ENCODE measurements at regions not wholly inside any gene's neighbourhood (a gene's known extent, or its start where the extent isn't known, plus 50 kb on each side); places are given as distances from the start of the nearest gene placed in this dataset.
"Not testable (repeated sequence)": the region's sequence is repeated elsewhere in the genome, so short reads cannot be mapped to it uniquely, and the experiment has no call there.

DNA sequence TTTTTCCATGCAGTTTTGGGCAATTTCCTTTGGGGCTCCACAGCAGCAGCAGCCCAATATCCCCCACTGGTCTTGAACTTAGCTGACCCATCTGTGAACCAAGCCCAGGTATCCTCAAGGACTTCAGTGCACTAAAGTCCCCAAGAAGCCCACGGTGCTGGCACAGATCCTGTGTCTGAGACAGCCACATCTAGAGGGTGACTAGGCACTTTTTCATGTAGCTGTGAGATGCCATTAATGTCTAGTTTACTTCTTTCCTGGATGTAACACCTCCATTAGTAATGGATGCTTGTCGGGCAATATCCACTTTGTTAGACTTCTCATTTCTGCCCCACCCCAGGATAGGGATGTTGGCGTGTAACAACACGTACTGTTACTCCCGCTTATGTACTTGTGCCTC, 117.9 kb downstream of the GPCPD1 start:
- no peak for DNase-seq

DNA sequence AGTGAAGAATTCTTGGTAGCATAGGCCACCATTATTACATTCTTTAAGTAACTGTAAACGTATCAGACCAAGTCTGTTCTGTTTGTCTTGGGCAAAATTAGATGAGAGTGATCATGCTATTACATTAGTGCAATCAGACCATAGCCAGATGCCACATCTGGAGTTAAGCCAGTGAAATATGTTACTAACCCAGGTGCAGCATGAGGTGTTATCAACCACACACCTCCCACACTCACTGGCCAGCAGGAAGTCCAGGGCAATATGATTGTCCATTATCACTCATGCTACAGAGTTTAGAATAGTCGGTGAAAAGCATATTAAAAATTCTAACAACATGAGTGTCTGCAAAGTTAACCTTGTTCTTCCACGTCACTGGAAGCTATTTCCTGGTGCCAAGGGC, 119.4 kb downstream of the GPCPD1 start:
- no peak for DNase-seq

DNA sequence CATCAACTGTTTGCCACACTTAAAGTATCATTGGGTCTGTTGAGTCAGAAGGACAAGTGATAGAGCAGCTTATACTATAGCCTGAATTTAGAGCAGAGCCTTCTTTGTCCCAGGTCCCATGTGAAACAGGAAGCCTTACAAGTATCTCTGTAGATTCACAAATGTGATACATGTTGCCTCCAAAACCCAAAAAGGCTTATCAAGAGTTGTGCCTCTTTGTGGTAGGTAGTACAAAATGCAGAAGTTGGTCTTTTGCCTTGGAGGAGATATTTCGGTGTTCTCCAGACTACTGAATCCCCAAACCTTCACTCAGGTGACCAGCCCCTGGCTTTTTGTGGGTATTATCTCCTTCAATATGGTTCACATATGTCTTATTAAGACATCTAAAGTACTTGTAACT, 121.2 kb downstream of the GPCPD1 start:
- DNase-seq = no peak

DNA sequence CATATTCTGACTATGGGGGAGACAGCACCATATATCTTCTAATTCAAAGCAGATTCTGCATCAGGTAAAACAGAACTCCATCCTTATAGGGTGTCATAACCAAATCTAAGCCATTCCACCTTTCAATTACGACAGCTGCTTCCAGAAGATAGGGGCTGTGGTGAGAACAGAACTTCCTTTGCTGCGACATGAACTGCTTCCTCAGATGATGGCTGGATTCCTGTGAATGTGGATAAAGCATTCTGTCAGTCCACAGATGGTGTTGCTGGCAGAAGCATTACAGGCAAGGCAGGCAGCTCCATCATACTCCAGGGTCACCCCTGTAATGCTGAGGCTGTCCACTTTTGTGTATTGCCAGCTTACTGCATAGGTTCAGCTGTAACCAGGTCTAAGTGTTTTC, 122.0 kb downstream of the GPCPD1 start:
- no peak for DNase-seq

DNA sequence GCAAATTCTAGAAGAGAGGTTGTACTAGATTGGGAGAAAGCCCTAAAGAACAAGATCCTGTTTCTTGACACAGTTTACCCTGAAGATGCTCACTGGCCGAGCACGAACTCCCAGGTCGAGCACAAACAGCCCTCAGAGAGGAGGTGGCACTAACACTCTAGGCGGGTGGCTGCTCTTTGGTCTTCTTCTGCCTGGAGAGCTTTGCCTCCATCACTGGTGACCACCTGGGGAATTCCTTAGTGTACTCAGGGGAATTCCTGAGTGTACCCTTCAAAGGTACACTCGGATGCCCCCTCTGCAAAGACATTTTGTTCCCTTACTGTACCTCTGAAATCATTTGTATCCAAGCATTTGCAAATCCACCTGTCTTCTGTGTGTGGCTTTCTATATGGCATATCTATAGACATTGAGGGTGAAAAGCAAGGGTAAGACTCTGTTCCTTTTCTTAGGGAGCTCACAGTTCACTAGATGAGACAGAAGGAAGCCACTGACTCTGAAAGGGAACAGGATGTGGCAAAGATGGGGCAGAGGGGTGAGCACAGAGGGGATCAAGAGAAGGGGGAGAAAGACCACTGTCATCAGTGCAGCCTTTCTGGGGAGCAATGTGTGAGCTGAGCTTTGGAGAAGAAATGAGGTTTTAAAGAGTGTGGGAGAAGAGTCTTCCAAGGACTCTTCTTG, 124.3 kb downstream of the GPCPD1 start:
- DNase-seq = no peak

DNA sequence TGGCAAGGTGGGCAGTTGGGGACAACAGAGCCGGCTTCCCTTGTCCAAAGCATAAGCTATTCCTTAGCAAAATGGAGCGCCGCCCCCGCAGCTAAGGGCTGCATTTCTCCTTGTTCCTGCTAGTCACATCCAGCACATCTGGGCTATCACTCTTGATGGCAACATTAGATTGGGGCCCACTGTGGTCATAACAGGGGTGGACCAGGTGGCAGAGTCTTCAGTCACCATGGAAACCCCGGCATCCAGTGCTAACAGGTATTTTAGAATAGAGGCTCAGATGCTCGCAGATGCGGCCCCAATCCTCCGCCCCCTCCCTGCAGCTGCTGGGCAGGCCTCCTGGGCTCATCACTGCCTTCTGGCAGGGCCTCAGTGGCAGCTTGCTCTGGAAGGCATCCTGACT, 125.9 kb downstream of the GPCPD1 start:
- DNase-seq = no peak

DNA sequence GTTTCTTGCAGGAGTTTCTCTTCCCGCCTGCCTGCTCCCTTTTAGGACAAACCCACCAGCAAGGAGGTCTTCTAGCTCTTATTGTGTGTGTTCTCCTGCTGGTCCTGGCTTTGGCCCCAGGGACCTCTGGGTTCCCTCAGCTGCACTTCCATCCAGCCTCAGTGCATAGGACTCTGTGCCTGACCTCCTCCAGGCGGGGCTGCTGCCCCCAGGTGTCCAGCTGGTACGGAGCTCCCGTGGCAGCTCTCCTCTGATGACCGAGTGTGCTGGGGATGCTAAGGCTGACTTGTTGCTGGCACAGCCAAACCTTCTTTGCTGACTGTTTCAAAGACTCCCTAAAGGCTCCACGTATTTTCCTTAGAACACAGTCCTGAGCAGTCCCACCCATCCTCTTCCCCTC, 126.5 kb downstream of the GPCPD1 start:
- no peak for DNase-seq

DNA sequence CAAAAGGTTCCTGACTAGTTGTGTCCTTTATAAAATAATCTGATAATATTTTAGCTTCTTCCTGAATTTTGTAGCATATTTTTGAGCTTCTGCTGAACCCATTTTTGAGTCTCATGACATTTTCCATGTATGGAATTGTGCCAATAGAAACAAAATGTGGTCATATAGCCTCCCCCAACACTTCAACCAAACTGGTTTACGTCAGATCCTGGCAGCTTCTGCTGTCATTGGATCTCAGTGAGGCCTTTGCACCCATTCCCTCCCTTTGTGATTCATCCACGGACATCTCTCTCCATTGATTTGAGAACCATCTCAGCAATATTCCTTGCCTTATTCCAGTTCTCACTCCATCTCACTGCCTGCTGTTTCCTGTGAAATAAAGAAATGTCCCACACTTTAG, 128.0 kb downstream of the GPCPD1 start:
- no peak for DNase-seq

DNA sequence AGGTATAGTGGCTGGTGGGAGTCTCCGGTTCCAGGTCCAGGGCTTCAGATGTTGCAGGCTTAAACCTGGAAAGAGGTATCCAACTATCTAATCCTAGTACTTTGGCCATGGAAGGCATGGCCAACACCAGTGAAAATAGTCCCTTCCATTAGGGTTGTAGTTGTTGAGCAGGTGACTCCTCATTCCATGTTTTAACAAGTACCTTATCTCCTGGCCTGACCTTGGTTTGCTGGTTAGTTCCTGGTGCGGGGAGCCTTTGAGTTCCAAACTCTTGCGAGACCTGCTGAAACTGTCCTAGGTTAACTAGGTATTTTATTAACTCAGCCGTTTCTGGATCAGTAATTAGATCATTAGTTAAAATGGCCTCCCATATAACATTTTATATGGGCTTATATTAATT, 128.9 kb downstream of the GPCPD1 start:
- no peak for DNase-seq

DNA sequence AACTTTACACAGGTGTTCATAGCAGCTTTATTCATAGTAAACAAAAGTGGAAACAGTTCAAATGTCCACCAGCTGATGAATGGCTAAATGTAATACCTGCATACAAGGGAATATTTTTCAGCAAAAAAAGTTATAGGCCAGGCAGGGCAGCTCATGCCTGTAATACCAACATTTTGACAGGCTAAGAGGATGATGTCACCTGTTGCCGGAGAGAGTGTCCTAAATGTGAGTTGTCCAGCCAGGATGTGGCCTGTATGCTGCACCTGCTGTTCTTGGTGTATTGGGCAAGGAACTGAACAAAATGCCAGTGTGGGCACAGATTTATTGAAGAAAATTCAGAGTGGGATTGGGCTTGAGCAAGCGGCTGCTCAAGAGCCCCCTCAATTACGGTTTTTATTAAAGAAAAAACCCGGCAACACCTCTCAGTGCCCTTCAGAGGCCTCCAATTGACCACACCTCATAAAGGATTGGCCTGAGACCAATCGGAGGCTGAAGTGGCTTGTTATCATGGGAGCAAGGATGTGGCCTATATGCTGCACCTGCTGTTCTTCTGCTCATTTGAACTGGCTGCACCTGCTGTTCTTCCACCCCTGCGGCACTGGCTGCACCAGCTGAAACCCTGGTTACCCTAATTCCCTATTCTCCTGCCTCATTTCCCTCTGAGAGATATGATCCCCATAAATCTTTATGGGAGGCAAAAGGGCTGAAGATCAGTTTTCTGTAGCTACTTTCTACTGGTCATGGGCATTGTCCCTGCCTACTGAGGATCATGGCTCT, 129.8 kb downstream of the GPCPD1 start:
- no peak for DNase-seq

DNA sequence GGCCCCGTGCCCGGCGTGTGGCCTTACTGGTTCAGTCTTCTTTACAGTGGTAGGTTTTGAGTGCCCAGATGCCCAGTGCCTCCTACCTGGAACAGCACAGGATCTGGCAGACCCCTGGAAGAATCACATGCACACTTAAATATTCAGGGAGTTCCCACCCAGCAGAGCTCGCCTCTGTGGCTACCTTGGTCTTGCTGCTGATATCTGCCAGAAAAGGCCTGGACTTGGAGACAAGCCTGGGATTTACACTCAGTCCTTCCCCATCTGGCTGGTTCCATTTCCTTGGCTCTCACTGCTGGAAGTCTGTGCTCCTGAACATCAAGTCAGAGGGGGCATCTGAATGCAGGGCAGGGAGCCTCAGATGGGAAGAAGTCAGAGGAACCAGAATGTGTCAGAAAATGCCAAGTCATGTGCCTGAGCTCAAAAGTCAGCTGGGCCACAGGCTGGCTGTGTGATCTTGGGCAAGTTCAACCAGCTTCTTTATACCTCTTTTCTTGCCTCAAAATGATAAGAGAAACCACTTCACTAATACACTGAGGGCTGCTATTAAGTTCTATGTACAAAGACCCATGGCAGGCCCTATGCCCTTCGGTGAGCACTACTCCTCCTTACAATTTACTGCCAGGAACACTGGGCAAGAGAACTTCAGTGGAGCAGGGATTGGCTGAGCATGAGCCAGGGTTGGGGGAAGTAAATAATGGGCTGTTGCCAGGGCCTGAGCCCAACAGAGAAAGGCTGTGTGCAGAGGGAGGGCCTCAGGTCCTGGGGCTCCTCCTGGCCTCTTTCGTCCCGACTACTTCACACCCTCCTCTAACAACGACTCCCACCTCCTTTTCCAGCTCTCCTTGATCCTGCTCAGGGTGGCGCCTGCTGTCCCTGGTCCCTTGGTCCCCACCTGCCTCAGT, 135.9 kb downstream of the GPCPD1 start:
- DNase-seq = no peak

DNA sequence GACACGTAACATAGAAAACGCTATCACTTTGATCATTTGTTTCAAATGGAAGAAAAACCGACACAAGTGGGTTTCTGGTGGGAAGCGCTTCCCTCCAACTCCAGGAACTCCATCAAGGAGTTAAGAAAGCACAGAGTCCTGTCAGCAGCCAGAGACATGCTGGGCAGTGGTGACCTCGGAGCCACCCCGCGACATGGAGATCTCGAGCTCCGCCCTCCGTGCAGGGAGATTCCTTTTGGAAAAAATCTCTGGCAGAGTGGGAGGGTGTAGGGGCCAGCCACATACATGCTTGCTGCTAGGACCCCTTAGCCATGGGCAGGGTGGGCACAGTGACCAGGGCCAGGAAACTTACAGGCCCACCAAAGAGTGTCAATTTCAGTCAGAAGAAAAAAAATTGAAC, 138.9 kb downstream of the GPCPD1 start:
- DNase-seq = not testable (repeated sequence)

DNA sequence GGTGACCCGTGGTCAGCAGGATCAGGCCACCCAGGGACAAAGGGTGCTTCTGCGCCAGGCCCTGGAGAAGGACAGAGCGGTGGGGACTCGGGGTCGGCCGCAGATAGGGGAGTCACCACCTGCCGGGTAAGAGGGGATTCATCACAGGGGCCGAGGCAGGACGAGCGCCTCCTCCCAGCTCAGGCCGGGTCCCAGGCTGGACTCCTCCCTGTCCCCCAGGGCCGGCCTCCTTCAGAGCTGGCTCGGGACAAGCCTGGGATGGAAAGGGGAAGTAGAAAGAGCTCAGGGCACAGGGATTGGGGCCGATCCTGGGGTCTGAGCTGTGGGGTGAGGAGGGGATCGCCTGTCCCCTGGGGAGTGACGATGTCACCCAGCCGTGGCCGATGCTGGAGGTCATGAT, 139.4 kb downstream of the GPCPD1 start:
- no peak for DNase-seq

DNA sequence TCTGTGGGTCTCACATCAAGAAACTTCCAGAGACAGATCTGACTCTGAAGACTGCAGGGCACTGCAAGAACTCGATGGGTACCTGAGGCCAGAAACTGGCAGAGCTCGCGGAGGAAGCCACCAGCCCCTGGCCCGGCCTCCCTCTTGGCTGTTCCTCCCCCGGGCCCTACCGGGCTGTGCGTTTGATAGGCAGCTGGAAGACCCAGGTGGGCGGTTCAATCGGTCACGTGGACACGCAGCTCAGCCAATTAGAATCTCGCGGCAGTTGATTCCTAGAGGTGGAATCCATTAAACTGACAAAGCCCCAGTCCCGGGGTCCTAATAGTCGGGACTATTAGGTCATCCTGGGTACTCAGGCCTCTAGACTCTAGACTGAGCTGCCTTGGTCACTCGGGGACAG, 139.9 kb downstream of the GPCPD1 start:
- no peak for DNase-seq

DNA sequence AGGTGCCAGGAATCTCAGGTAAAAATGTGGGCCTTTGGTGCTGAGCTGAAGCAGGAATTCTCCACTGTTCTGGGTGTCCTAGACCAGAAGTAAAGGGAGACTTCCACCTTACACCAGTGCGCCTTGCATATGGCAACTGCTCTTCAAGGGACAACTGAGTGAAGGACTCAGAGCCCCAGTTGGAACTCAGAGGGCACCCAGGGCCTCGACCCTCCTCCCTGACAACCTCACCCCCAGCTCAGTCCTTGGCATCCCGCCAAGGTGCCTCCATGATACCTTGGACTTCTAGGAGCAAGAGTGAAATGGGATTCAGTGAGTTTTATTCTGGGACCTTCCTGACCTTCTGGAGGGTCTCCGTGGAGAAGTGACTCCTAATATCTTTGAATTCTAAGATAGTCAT, 140.3 kb downstream of the GPCPD1 start:
- no peak for DNase-seq

DNA sequence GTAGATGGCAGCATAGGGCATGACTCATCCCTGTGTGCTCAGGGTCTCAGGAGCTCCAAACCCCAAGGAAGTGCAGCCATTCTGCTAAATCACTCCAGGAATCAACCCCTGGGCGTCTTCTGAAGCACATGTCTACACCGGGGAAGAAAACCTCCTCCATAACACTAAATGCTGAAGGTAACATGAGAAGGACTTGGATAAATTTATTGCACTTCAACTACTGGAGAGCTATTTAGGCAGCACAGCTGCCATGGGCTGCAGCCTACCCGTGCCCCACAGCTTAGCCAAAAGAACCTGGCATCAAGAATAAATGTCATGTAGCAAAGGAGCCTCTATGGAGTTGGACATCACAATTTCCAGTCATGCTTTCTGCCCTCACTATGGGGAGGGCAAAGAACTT, 141.7 kb downstream of the GPCPD1 start:
- DNase-seq = no peak

DNA sequence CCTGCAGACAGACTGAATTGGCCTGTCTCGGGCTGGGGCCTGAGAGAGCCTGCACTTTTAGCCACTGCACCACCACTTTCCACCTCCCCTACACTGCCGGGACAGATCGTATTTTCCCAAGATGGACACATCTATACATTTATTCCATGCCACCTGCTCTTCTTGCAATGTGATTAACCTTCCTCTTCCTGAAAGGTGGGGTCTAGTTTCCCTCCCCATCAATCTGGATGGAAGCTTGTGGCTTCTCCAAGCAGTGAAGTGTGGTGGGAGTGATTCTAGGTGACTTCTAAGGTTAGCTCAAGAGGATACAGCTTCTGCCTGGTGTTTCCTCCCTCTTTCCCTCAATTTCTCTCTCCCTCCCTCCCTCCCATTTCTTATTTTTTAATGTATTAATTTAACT, 143.7 kb downstream of the GPCPD1 start:
- no peak for DNase-seq

DNA sequence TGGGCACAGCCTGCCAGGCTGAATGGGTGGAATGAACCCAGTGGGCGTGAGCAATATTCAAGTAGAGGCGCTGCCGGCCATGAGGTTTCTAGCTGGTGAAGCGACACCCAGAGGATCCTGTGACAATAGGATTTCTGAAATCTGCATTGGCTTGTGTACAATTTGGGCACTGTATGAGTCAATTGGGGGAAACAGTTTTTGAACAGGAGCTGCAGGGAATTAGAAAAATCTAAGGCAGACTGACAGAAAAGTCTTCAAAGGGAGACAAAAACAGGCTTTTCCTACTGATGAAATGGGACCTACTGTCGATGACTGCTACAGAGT, 145.2 kb downstream of the GPCPD1 start:
- DNase-seq = no peak

DNA sequence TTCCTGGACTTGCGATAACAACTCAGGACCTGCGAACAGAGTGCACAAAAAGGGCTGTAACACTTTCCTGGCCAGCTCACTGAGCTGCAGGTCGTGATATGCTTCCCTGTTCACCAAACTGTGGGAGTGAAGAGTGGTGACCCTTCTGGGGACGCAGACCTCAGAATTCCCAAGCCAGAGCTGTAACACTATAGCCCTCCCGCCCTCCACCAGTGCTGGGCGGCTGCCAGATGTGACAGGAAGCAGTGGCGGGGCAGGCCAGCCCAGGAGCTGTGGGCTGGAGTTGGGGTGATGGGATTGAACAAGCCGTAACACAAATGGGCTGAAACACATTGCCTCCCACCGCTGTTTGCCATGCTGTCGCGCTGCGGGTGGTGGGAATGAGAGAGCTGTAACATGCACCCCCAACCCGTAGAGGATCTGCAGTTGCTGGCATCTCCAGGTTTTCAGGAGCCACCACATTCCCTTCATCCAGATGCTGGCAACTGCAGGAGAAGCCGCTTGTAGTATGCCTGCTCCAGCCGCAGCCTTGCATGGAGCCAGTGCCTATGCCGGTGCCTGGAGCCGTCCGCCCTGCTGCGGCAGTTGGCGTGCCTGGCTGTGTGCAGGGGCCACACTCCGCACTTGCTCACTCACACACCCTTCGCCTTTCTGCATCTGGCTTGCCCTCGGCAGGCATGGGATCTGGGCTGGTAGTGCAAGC, 145.8 kb downstream of the GPCPD1 start:
- DNase-seq = no peak

DNA sequence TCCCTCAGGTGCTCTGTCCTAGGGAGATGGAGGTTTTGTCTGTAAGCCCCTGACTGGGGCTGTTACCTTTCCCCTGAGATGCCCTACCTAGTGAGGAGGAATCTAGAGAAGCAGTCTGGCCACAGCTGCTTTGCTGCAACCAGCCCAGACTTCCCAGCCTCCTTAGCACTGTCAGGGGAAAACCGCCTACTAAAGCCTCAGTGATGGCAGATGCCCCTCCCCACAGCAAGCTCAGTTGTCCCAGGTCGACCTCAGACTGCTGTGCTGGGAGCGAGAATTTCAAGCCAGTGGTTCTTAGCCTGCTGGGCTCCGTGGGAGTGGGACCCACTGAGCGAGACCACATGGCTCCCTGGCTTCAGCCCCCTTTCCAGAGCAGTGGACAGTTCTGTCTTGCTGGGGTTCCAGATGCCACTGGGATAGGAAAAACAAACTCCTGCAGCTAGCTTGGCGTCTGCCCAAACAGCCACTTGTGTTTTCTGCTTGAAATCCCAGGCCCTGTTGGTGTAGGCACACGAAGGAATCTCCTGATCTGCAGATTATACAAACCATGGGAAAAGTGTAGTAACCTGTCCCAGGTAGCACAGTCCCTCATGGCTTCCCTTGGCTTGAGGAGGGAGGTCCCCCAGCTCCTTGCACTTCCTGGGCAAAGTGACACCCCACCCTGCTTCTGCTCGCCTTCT, 146.4 kb upstream of the PROKR2 start:
- no peak for DNase-seq

DNA sequence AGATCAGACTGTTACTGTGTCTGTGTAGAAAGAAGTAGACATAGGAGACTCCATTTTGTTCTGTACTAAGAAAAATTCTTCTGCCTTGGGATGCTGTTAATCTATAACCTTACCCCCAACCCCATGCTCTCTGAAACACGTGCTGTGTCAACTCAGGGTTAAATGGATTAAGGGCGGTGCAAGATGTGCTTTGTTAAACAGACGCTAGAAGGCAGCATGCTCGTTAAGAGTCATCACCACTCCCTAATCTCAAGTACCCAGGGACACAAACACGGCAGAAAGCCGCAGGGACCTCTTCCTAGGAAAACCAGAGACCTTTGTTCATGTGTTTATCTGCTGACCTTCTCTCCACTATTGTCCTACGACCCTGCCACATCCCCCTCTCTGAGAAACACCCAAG, 137.0 kb upstream of the PROKR2 start:
- not testable (repeated sequence) for DNase-seq

DNA sequence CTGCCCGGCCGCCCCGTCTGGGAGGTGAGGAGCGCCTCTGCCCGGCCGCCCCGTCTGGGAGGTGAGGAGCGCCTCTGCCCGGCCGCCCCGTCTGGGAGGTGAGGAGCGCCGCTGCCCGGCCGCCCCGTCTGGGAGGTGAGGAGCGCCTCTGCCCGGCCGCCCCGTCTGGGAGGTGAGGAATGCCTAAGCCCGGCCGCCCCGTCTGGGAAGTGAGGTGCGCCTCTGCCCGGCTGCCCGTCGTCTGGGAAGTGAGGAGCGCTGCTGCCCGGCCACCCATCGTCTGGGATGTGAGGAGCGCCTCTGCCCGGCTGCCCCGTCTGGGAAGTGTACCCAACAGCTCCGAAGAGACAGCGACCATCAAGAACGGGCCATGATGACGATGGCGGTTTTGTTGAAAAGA, 136.6 kb upstream of the PROKR2 start:
- DNase-seq = not testable (repeated sequence)

DNA sequence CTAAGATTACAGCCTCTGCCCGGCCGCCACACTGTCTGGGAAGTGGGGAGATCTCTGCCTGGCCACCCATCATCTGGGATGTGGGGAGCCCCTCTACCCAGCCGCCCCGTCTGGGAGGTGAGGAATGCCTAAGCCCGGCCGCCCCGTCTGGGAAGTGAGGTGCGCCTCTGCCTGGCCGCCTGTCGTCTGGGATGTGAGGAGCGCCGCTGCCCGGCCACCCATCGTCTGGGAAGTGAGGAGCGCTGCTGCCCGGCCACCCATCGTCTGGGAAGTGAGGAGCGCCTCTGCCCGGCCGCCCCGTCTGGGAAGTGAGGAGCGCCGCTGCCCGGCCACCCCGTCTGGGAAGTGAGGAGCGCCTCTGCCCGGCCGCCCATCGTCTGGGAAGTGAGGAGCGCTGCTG, 135.9 kb upstream of the PROKR2 start:
- DNase-seq = not testable (repeated sequence)

Data from stimulated activated CD4-positive, alpha-beta T cell treated with anti-CD3 and anti-CD28 coated beads, Interleukin-4, amount 100 ng/mL, for 24 hours (primary cell).